ENCODE measurements at regions not wholly inside any gene's neighbourhood (a gene's known extent, or its start where the extent isn't known, plus 50 kb on each side); places are given as distances from the start of the nearest gene placed in this dataset.

- TF ChIP-seq EZH2 (IDR thresholded peaks at IDR 0.05; ENCODE audit: insufficient read depth, poor library complexity, severe bottlenecking) (no peak), EZH2phosphoT487 (IDR thresholded peaks at IDR 0.05; ENCODE audit: insufficient read depth, low read depth) (no peak)
Observed at GRCh38 chr22:48217596-48217995, 1455.1 kb downstream of the TBC1D22A start.
